Duodenal mucosa (tissue), 2 donors: ENCODE measurements at regions not wholly inside any gene's neighbourhood (a gene's known extent, or its start where the extent isn't known, plus 50 kb on each side); places are given as distances from the start of the nearest gene placed in this dataset.

ENCODE experiments used
- H3K27ac ChIP-seq: one replicate; pipeline ENCODE4 v1.7.0; 2013; ENCODE audit warnings: low read depth, low read length
- H3K27me3 ChIP-seq, 2 donors: one replicate each; pipeline ENCODE4 v1.7.0; 2013; ENCODE audit warnings: low read length in 2 of 2, control low read depth in 1 of 2; ENCODE audit not compliant: insufficient read depth in 2 of 2, control insufficient read depth in 1 of 2
- H3K36me3 ChIP-seq, 2 donors: one replicate each; pipeline ENCODE4 v1.7.0; 2013; ENCODE audit warnings: low read length in 2 of 2, control low read depth in 1 of 2; ENCODE audit not compliant: insufficient read depth in 2 of 2, control insufficient read depth in 1 of 2
- H3K4me1 ChIP-seq, 2 donors: one replicate each; pipeline ENCODE4 v1.7.0; 2013; ENCODE audit warnings: low read length in 2 of 2, control low read depth in 1 of 2; ENCODE audit not compliant: insufficient read depth in 2 of 2, control insufficient read depth in 1 of 2
- H3K4me3 ChIP-seq, 2 donors: one replicate each; pipeline ENCODE4 v1.7.0; 2013; ENCODE audit warnings: low read length in 2 of 2, low read depth in 1 of 2
- H3K9ac ChIP-seq, 2 donors: one replicate each; pipeline ENCODE4 v1.7.0; 2013; ENCODE audit warnings: low read length in 2 of 2, low read depth in 1 of 2
- H3K9me3 ChIP-seq, 2 donors: one replicate each; pipeline ENCODE4 v1.7.0; 2013; ENCODE audit warnings: low read length in 2 of 2, control low read depth in 1 of 2; ENCODE audit not compliant: control insufficient read depth in 1 of 2

- Histone ChIP-seq H3K4me1 (peaks cover 0 to 6% of the 10 kb centered on the region in 2 donors), H3K4me3 (no peak overlapping the region), H3K36me3 (no peaks in the 10 kb centered on the region), H3K9me3 (no peaks in the 10 kb centered on the region), H3K27me3 (no peaks in the 10 kb centered on the region), H3K27ac (no peak overlapping the region), H3K9ac (no peak overlapping the region)
These were observed 113.4 kb downstream of the GADD45G start for GRCh38 chr9:89718176-89718575.

GRCh38 chr9:89718651-89719050 is 113.8 kb downstream of the GADD45G start:
- no peaks in the 10 kb centered on the region for H3K9me3 ChIP-seq
- H3K4me3 ChIP-seq = no peak overlapping the region
- no peaks in the 10 kb centered on the region for H3K27me3 ChIP-seq
- H3K4me1 ChIP-seq = peaks cover 0 to 6% of the 10 kb centered on the region in 2 donors
- no peaks in the 10 kb centered on the region for H3K36me3 ChIP-seq
- no peak overlapping the region for H3K27ac ChIP-seq
- no peak overlapping the region for H3K9ac ChIP-seq

GRCh38 chr9:89719202-89719601 is 114.4 kb downstream of the GADD45G start:
- Histone ChIP-seq H3K4me3 (no peak overlapping the region), H3K36me3 (no peaks in the 10 kb centered on the region), H3K27ac (no peak overlapping the region), H3K9ac (no peak overlapping the region), H3K4me1 (peaks cover 0 to 4% of the 10 kb centered on the region in 2 donors), H3K9me3 (no peaks in the 10 kb centered on the region), H3K27me3 (no peaks in the 10 kb centered on the region)

- Histone ChIP-seq H3K27me3 (no peaks in the 10 kb centered on the region), H3K4me1 (no peaks in the 10 kb centered on the region), H3K9ac (no peak overlapping the region), H3K9me3 (no peaks in the 10 kb centered on the region), H3K27ac (no peak overlapping the region), H3K36me3 (no peaks in the 10 kb centered on the region), H3K4me3 (no peak overlapping the region)
These were observed 115.9 kb downstream of the GADD45G start for GRCh38 chr9:89720696-89721175.

GRCh38 chr9:89721176-89721700 is 116.4 kb downstream of the GADD45G start:
- Histone ChIP-seq H3K4me3 (no peak overlapping the region), H3K27ac (no peak overlapping the region), H3K9ac (no peak overlapping the region), H3K9me3 (no peaks in the 10 kb centered on the region), H3K4me1 (no peaks in the 10 kb centered on the region), H3K27me3 (no peaks in the 10 kb centered on the region), H3K36me3 (no peaks in the 10 kb centered on the region)

- Histone ChIP-seq H3K9me3 (no peaks in the 10 kb centered on the region), H3K36me3 (no peaks in the 10 kb centered on the region), H3K4me3 (no peak overlapping the region), H3K27me3 (no peaks in the 10 kb centered on the region), H3K9ac (no peak overlapping the region), H3K4me1 (no peaks in the 10 kb centered on the region), H3K27ac (no peak overlapping the region)
These were observed 117.2 kb downstream of the GADD45G start for GRCh38 chr9:89721971-89722530.

- Histone ChIP-seq H3K9me3 (no peaks in the 10 kb centered on the region), H3K27ac (no peak overlapping the region)
These were observed 117.9 kb downstream of the GADD45G start for GRCh38 chr9:89722712-89723111.

GRCh38 chr9:89723469-89724100 is 118.8 kb downstream of the GADD45G start:
- Histone ChIP-seq H3K9me3 (no peaks in the 10 kb centered on the region), H3K9ac (no peak overlapping the region), H3K36me3 (no peaks in the 10 kb centered on the region), H3K4me3 (no peak overlapping the region), H3K27ac (no peak overlapping the region), H3K4me1 (no peaks in the 10 kb centered on the region), H3K27me3 (no peaks in the 10 kb centered on the region)

More at GRCh38 chr9:89722712-89723111, 117.9 kb downstream of the GADD45G start:
- Histone ChIP-seq H3K4me1 (no peaks in the 10 kb centered on the region), H3K9ac (no peak overlapping the region), H3K36me3 (no peaks in the 10 kb centered on the region), H3K4me3 (no peak overlapping the region), H3K27me3 (no peaks in the 10 kb centered on the region)

GRCh38 chr9:89724659-89725058 is 119.8 kb downstream of the GADD45G start:
- Histone ChIP-seq H3K9me3 (no peaks in the 10 kb centered on the region), H3K36me3 (no peaks in the 10 kb centered on the region), H3K4me1 (no peaks in the 10 kb centered on the region), H3K27me3 (no peaks in the 10 kb centered on the region), H3K9ac (no peak overlapping the region), H3K4me3 (no peak overlapping the region), H3K27ac (no peak overlapping the region)

- Histone ChIP-seq H3K36me3 (no peaks in the 10 kb centered on the region), H3K9me3 (no peaks in the 10 kb centered on the region), H3K27me3 (no peaks in the 10 kb centered on the region), H3K4me1 (no peaks in the 10 kb centered on the region), H3K4me3 (no peak overlapping the region), H3K9ac (no peak overlapping the region), H3K27ac (no peak overlapping the region)
These were observed 120.5 kb downstream of the GADD45G start for GRCh38 chr9:89725271-89725670.
